ENCODE measurements at regions not wholly inside any gene's neighbourhood (a gene's known extent, or its start where the extent isn't known, plus 50 kb on each side); places are given as distances from the start of the nearest gene placed in this dataset.

- ChIA-PET CTCF (interaction anchor here (0.9 to 1.3 kb wide), 2 partner anchors 9 to 72 kb away, joined by 3 to 4 read pairs; no protein-coding TSS in a partner anchor), POLR2A (no interaction called here), SMC1A (ENCODE audit: uncharacterized antibody, unreplicated experiment) (interaction anchor here (1.5 kb wide), 1 partner anchor 9 kb away, joined by 4 read pairs; no protein-coding TSS in a partner anchor), RAD21 (ENCODE audit: unreplicated experiment) (no interaction called here)
- Histone ChIP-seq H3K9me3 (replicated peaks; ENCODE audit: control insufficient read depth, insufficient read depth, low read length) (no peaks in the 10 kb centered on the region), H3K4me2 (ENCODE audit: control insufficient read depth, insufficient read depth) (no peak overlapping the region), H3K36me3 (ENCODE audit: control insufficient read depth in 2 of 2, insufficient read depth in 2 of 2, low read length in 1 of 2) (no peaks in the 10 kb centered on the region), H3K4me1 (ENCODE audit: control insufficient read depth, insufficient read depth, low read length) (no peaks in the 10 kb centered on the region), H3K27me3 (replicated peaks in 1 of 2; ENCODE audit: control insufficient read depth in 2 of 2, insufficient read depth in 2 of 2, low read length in 1 of 2) (no peaks in the 10 kb centered on the region), H3K9ac (ENCODE audit: control insufficient read depth, insufficient read depth, low read length) (no peak overlapping the region), H3K79me2 (ENCODE audit: control insufficient read depth, insufficient read depth, low read length) (no peaks in the 10 kb centered on the region), H4K20me1 (ENCODE audit: control insufficient read depth, insufficient read depth) (no peaks in the 10 kb centered on the region; the same call in 1 of the 2 replicates), H2AFZ (ENCODE audit: control insufficient read depth, low read depth, low read length) (no peak overlapping the region), H3K27ac (ENCODE audit: control insufficient read depth, insufficient read depth) (no peak overlapping the region), H3K4me3 (no peak overlapping the region)
- intact Hi-C loops (cut with micrococcal nuclease; ENCODE audit: unreplicated experiment) (no loop called here), in situ Hi-C loops (cut with MboI) (no loop called here)
- DNase-seq (ENCODE audit: low read depth, low spot score) (no peak), ATAC-seq (no peak), FAIRE-seq (no peak)
- WGBS (ENCODE audit: insufficient coverage, insufficient replicate concordance, low lambda C conversion rate, missing lambda C conversion rate) = 42% methylated on average over 2 of the region's 2 CpGs
- no TSS peak for BruUV-seq (replicated peaks)
- TF ChIP-seq CREB1 (IDR thresholded peaks at IDR 0.05; ENCODE audit: low read depth) = no peak
- no peak for TF ChIP-seq CUX1 (IDR thresholded peaks at IDR 0.05; ENCODE audit: insufficient replicate concordance, low read depth, low read length)
- no peak for TF ChIP-seq MTA3 (IDR thresholded peaks at IDR 0.05; ENCODE audit: borderline replicate concordance, low read length)
- TF ChIP-seq PBX3 (IDR thresholded peaks at IDR 0.05; ENCODE audit: insufficient replicate concordance, low read depth, low read length) = no peak
- no peak for TF ChIP-seq SP1 (IDR thresholded peaks at IDR 0.05; ENCODE audit: low read depth, low read length)
- TF ChIP-seq GATAD2B (conservative IDR thresholded peaks at IDR 0.05; ENCODE audit: low read depth) = no peak
- no peak for TF ChIP-seq GABPA (IDR thresholded peaks at IDR 0.05; ENCODE audit: low read depth)
- TF ChIP-seq HDGF (IDR thresholded peaks at IDR 0.05) = no peak
- TF ChIP-seq ATF7 (IDR thresholded peaks at IDR 0.05; ENCODE audit: low read depth) = no peak
Measured at GRCh38 chr5:63249960-63250359, 671.3 kb downstream of the LRRC70 start.

Data from GM12878 (cell line).